NB4 (cell line): ENCODE measurements at regions not wholly inside any gene's neighbourhood (a gene's known extent, or its start where the extent isn't known, plus 50 kb on each side); places are given as distances from the start of the nearest gene placed in this dataset.

Experiments
- MYC ChIP-seq: IDR thresholded peaks from 2 replicates; pipeline ENCODE4 v1.6.1; 2011; ENCODE audit warnings: low read depth, low read length
- POLR2A ChIP-seq: IDR thresholded peaks from 2 replicates; pipeline ENCODE4 v1.6.1; 2011; ENCODE audit warnings: mild to moderate bottlenecking; ENCODE audit not compliant: insufficient read length; ENCODE audit errors: extremely low read depth
- TF ChIP-seq, protein P1 (sequence below): IDR thresholded peaks from one replicate; pipeline ENCODE4 v1.5.1; 2012; ENCODE audit warnings: low read depth, low read length
- TF ChIP-seq, protein P2 (sequence below): IDR thresholded peaks from 2 replicates; pipeline ENCODE4 v1.6.1; 2011; ENCODE audit warnings: low read depth, low read length

DNA sequence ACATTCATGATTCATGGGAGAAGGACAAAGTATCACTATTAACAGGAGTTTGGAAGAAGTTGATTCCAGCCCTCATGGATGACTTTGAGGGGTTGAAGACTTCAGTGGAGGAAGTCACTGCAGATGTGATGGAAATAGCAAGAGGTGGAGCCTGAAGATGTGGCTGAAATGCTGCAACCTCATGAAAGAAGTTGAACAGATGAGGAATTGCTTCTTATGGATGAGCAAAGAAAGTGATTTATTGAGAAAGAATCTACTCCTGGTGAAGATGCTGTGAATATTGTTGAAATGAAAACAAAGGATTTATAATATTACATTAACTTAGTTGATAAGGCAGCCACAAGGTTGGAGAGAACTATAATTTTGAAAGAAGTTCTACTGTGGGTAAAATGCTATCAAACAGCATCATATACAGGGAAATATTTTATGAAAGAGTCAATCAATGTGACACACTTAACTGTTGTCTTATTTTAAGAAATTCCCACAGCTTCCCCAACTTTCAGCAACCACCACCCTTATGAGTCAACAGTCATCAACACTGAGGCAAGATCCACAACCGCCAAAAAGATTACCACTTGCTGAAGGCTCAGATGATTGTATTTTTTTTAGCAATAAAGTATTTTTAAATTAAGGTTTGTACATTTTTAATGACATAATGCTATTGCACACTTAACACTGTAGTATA lies 302.6 kb downstream of the CBLL2 start:
- TF ChIP-seq, protein P1, sequence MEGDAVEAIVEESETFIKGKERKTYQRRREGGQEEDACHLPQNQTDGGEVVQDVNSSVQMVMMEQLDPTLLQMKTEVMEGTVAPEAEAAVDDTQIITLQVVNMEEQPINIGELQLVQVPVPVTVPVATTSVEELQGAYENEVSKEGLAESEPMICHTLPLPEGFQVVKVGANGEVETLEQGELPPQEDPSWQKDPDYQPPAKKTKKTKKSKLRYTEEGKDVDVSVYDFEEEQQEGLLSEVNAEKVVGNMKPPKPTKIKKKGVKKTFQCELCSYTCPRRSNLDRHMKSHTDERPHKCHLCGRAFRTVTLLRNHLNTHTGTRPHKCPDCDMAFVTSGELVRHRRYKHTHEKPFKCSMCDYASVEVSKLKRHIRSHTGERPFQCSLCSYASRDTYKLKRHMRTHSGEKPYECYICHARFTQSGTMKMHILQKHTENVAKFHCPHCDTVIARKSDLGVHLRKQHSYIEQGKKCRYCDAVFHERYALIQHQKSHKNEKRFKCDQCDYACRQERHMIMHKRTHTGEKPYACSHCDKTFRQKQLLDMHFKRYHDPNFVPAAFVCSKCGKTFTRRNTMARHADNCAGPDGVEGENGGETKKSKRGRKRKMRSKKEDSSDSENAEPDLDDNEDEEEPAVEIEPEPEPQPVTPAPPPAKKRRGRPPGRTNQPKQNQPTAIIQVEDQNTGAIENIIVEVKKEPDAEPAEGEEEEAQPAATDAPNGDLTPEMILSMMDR, result no peak
- TF ChIP-seq POLR2A (no peak), MYC (no peak)
- TF ChIP-seq, protein P2, sequence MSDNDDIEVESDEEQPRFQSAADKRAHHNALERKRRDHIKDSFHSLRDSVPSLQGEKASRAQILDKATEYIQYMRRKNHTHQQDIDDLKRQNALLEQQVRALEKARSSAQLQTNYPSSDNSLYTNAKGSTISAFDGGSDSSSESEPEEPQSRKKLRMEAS, result no peak
